ENCODE measurements at regions not wholly inside any gene's neighbourhood (a gene's known extent, or its start where the extent isn't known, plus 50 kb on each side); places are given as distances from the start of the nearest gene placed in this dataset.

GRCh38 chr4:175560604-175561003, 251.5 kb downstream of the GPM6A start:
- no peak for DNase-seq

DNA sequence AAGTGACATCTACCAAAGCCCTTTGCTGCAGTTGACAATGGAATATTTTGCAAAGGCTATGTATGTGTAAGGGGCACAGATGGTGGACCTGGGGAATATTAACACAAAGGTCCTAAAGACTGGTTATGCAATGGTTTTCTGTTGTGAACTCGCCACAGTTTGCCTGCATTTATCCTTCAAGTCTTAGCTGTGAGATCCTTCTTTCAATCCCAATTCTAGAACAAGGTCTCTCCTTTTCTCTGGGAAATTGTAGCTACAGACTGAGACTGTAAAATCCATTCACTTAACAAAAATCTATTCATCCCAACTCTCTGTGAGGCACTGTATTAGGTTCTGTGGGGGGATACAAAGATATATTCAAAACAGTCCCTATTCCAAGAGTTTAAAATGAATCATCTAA, 250.4 kb downstream of the GPM6A start:
- DNase-seq = no peak

GRCh38 chr4:175562111-175562510, 250.0 kb downstream of the GPM6A start:
- DNase-seq = no peak

DNA sequence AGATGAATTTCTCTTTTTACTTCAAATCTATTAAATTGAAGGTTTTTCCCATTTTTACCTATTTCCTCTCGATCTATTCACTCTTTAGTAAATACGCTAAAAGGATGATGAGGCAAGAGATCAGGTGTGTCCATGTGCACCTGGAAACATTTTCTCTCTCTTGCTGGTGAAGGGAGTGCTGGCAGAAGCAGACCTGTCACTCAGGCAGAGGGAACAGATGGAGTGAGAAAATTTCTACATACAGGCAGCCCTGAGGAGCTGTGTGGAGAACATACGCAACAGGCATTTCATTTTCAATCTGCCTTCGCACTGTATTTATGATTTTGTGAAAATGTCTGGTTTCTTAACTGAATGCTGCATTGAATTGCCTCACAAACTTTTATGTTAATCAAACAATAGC, 249.5 kb downstream of the GPM6A start:
- DNase-seq = no peak
